ENCODE measurements at regions not wholly inside any gene's neighbourhood (a gene's known extent, or its start where the extent isn't known, plus 50 kb on each side); places are given as distances from the start of the nearest gene placed in this dataset.
"Not testable (repeated sequence)": the region's sequence is repeated elsewhere in the genome, so short reads cannot be mapped to it uniquely, and the experiment has no call there.

DNA sequence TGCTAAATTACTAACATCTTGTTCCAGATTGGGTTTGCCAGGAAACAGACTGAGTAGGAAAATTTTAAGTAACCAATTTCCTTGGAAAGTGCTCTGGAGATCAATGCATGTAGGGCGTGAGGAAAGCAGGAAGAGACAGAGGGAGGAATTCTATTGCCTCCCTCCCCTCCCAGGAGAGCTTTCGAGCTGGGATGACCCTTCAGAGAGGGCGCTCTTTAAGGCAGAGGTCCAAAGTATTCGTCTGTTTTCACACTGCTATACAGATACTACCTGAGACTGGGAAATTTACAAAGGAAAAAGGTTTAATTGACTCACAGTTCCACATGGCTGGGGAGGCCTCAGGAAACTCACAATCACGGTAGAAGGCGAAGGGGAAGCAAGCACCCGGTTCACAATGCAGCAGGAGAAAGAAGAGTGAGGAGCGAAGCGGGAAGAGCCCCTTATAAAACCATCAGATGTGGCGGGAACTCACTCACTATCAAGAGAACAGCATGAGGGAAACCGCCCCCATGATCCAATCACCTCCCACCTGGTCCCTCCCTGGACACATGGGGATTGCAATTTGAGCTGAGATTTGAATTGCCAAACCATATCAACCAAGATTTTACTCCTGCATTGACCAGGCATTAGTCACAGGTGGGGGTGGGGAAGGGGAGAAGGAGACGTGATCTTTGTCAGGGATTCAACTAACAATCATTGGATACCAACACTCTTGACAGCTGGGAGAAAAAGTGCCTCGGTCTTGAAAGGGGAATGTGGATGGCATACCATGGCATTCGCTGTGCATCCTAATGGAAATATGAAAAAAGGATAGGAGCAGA is 63.8 kb downstream of the SLITRK2 start:
- no peak for DNase-seq

DNA sequence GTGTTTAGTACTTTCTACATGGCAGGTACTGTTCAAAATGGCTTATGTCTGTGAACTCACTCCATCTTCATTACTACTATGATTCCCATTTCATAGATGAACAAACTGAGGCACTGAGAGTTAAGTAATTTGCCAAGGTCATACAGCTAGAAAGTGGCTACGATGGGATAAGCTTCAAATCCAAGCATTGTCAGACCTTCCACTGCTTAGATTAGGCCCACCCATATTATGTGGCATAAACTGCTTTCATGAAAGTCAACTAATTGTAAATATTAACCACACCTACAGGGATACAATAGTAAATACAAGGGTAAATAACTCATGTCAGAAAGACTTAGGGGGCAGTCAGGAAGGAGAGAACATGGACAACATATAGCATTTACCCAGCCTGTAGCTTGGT is 68.8 kb downstream of the SLITRK2 start:
- no peak for DNase-seq

DNA sequence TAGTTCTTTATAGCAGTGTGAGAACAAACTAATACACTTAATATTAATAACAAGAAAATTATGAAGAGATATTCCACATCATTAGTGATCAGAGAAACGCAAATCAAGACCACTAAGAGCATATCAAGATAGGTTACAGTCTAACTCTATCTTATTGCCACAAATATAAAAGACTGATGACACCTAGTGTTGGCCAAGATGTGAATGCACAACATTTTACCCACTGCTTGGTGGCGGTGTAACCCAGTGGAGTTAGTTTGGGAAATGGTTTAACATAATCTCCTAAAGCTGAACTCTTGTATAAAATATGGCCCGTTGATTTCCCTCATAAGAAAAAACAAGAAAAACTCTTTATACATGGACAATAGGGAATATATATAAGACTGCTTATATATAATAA is 92.4 kb downstream of the SLITRK2 start:
- DNase-seq, result no peak

DNA sequence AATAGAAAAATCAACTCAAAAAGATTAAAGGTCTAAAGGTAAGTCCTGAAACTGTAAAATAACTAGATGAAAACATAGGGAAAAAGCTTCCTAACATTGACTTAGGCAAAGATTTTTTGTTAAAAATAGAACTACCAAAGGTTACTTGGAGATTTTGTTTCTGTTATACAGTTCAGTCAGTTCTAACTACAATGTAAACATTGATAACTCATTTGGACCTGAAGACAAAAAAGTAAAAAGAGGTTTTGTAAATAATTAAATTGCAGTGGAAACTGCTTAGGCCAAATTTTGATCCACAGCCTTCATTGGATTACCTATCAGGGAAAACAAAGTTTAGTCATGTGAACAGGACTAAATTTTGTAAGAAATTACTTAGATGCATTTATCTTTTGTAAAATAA is 101.8 kb downstream of the SLITRK2 start:
- DNase-seq, result no peak

DNA sequence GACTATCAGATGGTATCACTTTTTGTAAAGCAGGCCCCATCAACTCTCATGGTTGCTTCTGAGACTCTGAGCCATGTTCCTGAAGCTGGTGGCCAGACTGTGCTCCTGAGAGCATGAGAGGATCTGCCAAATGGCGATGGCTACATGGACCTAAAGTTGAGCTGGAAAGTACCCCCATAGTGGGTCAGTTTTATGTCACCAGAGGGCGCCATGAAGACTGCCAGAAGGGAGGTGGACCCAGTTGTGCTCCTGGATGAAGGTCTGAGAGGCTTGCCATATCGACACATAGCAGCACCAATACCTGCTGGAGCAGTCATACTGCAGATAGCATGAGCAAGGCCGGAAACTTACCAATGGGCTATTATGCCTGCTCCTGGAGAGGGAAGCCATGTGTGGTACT is 105.7 kb downstream of the SLITRK2 start:
- no peak for DNase-seq

DNA sequence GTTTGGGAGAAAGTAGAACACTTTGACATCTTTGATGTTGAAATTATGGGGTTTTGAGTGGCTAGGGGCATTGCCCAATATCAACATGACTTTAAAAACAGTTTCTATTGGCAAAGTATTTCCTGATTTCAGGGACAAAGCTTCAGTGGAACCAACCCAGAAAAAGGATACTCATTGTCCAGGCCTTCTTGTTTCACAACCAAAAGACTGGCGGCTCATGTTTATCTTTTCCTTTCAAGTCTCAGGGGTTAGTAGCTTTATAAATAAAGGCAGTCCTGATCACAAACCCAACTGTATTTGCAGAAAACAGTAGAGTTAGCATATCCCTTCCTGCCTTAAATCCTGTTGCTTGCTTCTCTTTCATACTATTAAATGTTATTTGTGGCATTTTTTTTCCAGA is 119.1 kb downstream of the SLITRK2 start:
- no peak for DNase-seq

DNA sequence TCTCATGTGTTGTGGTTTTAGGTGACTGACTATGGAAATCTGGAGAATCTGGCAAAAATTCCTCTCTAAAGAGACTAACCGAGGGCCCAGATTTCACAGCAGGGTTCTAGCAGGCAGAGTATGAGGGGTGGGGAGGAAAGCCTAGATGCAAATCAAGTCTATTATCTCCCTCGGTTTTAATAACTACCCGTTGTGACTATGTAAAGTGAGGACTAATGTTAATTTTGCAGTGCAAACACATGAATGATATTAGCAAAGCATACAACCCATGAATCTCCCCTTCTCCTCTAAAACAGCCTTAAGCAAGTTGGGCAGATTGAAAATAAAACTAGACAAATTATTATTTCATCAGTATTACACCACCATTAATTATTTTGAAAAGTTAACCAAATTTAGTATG is 131.4 kb downstream of the SLITRK2 start:
- DNase-seq, result no peak

DNA sequence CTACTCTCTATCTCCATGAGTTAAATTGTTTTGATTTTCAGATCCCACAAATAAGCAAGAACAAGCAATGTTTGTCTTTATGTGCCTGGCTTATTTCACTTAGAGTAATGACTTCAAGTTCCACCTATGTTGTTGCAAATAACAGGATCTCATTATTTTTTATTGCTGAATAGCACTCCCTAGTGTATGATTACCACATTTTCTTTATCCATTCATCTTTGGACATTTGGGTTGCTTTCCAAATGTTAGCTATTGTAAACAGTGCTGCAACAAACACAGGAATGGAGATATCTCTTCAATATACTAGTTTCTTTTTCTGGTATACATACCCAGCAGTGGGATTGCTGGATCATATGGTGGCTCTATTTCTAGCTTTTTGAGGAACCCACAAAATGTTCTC is 136.0 kb downstream of the SLITRK2 start:
- no peak for DNase-seq

DNA sequence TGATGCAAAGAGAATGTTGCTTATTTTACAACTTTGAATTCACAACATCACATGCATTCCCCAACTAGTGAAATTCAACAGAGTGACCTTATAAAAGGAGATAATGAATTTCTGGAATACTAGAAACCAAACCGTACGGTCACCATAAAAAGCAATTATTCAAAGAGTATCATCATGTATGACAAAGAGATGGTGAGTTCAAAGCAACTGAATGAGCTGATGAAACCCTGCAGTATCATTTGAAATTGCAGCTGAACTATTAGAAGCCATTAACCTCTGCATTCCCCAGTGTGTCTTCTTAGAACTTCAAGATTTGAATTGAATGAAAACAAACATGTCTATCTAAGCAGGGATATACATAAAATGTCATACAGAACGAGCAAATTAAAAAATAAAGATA is 172.4 kb downstream of the SLITRK2 start:
- DNase-seq, result no peak

DNA sequence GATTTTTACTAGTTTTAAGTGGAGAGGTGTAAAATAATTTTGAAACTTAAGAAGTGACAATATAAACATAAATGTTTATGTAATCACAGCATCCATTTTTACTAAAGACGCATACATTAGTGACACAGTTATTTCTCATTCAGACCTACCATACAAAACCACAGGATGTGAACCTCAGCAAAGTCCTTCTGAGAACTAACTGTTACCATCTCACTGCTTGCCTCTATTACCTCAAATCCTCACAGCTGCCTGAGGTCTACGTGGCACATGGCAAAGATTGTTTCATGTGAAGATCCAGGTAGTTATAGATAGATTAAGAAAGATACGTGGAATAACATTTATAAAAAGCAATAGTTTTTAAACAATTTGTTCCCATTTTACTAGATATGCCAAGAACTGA is 189.0 kb downstream of the SLITRK2 start:
- no peak for DNase-seq

DNA sequence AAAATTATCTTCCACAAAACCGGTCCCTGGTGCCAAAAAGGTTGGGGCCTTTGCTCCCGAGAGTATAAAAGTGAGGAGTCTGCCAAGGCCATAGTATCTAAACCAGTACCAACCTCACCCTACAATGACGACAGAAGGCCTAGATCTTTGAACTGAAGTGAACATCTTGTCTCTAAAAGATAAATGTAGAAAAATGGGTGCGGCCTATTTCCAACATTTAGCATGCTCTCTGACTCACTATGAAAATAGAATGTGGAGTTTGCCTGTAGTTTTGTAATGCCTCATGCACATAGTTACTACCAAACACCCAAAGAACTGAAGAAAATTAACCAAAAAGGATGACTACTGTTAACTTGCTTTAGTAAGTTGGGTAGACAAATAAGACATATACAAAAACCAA is 218.4 kb downstream of the SLITRK2 start:
- no peak for DNase-seq

DNA sequence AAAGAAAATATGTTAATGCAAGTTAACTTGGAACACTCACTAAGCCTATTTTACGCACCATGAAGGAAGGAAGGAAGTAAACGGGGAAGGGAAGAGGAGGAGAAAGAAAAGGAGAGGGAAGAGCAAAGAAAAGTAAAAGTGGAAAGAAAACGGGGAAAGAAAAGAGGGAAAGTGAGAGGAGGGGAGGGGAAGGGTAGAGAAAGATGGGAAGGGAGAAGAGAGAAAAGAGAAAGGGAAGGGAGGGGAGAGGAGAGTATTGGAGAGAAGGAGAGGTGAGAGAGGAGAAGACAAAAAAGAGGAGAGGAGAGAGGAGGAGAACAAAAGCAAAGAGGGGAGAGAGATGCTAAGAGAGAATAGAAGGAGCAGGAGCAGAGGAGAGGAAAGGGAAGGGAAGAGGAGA is 224.1 kb downstream of the SLITRK2 start:
- no peak for DNase-seq

DNA sequence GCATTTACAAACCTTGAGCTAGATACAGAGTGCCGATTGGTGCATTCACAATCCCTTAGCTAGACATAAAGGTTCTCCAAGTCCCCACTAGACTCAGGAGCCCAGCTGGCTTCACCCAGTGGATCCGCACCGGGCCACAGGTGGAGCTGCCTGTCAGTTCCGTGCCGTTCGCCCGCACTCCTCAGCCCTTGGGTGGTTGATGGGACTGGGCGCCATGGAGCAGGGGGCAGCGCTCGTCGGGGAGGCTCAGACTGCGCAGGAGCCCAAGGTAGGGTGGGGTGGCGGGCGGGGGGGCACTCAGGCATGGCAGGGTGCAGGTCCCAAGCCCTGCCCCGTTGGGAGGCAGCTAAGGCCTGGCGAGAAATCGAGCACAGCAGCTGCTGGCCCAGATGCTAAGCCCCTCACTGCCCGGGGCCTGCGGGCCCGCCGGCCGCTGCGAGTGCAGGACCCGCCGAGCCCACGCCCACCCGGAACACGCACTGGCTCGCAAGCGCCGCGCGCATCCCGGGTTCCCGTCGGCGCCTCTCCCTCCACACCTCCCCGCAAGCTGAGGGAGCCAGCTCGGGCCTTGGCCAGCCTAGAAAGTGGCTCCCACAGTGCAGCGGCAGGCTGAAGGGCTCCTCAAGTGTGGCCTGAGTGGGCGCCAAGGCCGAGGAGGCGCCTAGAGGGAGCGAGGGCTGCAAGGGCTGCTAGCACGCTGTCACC is 228.5 kb downstream of the SLITRK2 start:
- not testable (repeated sequence) for DNase-seq

DNA sequence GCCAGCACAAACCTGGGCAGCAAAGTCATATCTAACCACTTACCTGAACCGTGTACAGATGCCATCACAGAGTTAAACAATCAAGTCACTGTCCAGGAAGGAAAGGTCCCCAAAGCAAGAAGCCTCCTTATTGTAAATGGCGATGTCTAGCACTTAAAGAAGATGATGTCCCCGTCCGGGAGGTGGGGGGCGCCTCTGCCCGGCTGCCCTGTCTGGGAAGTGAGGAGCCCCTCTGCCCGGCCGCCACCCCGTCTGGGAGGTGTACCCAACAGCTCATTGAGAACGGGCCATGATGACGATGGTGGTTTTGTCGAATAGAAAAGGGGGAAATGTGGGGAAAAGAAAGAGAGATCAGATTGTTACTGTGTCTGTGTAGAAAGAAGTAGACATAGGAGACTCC is 231.9 kb downstream of the SLITRK2 start:
- DNase-seq, result not testable (repeated sequence)

DNA sequence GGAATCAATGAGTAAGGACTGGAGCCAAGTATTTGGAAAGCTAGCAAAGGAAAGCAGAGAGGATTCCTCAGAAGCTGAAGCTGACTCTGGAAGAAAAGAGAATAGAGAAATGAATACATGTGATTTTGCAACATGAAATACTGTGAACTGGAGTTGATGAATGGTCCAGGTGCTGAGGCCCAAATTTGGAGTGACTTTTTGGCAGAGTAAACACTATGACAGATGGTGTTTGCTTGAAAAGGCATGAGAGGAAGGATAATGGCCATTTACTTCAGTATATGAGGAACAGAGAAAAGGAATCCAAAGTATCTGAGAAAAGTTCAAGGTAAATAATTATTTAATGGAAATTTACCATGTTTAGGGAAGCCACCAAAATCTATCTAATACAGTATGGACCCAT is 236.7 kb downstream of the SLITRK2 start:
- DNase-seq, result no peak

DNA sequence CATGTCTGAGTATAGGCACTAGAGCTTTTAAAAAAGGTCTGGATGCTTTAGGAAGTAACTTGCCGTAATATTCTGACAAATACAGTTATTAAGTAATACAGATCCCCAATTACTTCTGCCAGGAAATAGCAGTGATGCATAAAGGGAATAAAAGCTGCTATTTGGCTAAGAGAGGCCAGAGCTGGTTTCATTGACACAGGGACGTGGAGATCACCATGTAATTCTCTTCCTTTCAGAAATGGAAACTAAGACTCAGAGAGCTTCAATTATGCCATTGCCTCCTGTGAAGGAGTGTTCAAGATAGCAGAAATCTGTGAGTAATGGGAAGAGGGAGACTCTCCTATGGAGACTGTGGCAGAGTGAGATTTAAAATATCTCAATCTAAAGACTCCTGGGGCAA is 238.1 kb downstream of the SLITRK2 start:
- no peak for DNase-seq

DNA sequence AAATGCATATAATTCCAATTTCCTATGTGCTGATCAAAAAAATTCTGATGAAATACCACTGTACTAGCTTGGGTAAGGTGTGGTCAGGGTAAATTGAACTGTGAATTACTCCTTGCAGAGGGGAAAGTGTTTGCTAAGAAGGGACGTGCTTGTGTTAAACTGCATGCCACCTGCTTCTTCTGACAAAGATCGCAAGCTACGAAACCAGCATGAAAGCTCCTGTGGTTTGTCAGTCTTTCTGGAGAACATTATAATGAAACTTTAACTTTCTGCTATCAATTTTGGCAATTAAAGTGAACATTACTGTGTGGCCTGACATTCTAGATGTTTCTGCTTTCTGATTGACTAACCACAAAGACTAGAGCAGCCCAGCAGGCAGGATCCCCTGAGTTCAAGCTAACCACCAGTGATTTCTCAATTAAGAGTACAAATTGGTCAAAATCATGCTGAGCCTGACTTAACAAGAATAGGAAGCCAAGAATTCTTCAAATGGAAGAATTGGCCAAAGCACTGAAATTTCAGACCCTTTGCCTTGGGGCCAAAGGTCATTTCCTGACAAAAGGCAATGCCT is 239.0 kb downstream of the SLITRK2 start:
- DNase-seq, result peak; percentile 17

DNA sequence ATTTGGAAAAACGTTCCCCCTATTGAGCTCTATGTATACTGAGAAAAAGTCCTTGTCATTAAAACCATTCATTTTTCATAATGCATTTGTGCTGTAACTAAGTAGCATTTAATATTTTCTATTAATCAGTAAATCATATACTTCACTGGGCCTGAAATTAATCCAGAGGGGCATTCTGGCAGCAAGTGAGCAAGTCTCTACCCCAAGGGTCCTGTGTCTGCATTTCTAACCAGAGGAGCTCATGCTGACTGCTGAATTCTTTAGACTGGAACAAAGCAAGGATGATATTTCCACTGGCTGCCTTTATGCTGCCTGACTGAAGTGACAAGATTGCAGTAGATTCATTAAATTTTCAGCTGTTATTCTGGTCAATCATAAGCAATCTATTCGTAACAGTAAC is 246.5 kb downstream of the SLITRK2 start:
- DNase-seq, result no peak

DNA sequence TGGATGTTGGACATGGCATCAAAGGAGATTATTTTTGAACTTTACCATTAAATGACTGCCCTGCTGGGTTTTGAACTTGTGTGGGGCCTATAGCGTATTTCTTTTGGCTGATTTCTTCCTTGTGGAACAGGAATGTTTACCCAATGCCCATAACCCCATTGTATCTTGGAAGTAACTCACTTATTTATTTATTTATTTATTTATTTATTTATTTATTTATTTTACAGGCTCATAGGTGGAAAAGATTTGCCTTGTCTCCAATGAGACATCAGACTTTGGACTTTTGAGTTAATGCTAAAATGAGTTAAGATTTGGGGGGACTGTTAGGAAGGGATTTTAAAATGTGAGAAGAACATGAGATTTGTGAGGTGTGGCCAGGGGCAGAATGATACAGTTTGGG is 273.1 kb downstream of the SLITRK2 start:
- no peak for DNase-seq

DNA sequence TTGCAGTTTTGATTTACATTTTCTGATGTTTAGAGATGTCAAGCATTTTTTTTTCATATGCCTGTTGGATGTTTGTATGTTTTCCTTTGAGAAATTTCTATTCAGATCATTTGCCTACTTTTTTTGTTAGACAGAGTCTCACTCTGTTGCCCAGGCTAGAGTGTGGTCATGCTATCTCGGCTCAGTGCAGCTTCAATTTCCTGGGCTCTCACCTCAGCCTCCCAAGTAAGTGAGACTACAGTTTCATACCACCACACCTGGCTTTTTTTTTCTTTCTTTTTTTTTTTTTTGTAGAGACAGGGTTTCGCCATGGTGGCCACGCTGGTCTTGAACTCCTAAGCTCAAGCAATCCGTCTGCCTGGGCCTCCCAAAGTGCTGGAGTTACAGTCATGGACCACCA is 291.7 kb downstream of the SLITRK2 start:
- DNase-seq, result no peak

DNA sequence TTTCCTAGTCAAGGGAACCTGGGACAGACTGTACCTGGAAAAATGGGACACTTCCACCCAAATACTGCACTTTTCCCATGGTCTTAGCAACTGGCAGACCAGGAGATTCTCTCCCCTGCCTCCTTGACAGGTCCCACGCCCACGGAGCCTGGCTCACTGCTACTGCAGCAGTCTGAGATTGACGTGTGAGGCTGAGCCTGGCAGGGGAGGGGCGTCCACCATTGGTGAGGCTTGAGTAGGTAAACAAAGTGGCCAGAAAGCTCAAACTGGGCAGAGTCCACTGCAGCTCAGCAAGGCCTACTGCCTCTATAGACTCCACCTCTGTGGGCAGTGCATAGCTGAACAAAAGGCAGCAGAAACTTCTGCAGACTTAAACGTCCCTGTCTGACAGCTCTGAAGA is 301.4 kb downstream of the SLITRK2 start:
- DNase-seq, result not testable (repeated sequence)

DNA sequence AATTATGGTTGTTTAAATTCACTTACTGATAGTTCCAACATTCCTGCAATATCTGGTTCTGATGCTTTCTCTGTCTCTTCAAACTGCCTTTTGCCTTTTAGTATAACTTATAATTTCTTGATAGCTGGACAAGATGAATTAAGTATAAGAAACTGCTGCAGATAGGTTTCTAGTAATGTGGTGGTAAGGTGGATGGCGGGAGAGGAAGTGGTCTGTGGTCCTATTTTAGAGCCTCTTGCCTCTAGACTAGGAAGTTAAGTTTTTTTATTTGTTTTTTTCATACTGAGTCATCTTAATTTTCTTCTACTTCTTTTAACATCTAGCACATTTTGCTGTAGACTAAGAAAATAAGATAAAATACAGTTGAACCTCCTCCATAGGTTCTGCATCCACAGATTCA is 310.0 kb downstream of the SLITRK2 start:
- DNase-seq, result no peak

DNA sequence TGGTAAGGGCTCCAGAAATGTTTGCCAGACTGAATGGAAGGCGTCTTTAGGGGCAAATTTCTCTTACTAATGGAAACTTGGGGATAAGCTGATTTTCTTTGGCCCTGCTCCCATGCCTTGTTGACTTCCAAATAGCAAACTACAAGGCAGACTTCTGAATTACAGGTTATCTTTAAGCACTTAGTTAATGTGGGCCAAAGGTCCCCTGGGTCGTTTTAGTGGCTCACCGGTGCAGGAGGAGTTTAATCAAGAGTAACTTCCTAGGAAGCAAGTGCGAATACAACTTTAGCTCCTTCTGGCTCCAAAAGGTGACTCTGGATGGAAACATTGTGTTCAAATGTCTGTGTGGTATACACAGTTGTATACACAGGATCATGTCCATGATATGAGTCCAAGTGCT is 323.6 kb downstream of the SLITRK2 start:
- no peak for DNase-seq

DNA sequence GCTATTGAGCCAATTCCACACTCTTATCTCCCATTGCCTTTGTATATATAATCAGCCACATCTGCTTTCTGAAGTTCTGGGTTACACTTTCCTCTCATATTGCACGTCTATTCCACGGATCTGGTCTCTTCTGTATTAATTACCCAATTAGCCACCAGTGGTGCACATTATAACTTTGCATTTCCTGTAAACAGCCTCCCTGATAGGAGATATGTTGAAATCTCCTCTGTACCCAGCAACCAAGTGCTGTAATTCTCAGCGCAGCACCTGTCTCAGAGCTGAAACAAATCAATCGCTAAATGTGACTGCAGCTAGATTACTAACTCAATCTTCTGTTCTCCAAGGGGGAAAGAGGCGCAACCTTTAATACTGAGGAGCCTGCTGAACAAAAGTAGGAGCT is 326.4 kb downstream of the SLITRK2 start:
- no peak for DNase-seq
